ENCODE measurements at regions not wholly inside any gene's neighbourhood (a gene's known extent, or its start where the extent isn't known, plus 50 kb on each side); places are given as distances from the start of the nearest gene placed in this dataset.

- TF ChIP-seq, protein P1, sequence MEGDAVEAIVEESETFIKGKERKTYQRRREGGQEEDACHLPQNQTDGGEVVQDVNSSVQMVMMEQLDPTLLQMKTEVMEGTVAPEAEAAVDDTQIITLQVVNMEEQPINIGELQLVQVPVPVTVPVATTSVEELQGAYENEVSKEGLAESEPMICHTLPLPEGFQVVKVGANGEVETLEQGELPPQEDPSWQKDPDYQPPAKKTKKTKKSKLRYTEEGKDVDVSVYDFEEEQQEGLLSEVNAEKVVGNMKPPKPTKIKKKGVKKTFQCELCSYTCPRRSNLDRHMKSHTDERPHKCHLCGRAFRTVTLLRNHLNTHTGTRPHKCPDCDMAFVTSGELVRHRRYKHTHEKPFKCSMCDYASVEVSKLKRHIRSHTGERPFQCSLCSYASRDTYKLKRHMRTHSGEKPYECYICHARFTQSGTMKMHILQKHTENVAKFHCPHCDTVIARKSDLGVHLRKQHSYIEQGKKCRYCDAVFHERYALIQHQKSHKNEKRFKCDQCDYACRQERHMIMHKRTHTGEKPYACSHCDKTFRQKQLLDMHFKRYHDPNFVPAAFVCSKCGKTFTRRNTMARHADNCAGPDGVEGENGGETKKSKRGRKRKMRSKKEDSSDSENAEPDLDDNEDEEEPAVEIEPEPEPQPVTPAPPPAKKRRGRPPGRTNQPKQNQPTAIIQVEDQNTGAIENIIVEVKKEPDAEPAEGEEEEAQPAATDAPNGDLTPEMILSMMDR (conservative IDR thresholded peaks at IDR 0.05; ENCODE audit: low read depth, low read length) = no peak
- TF ChIP-seq EZH2 (IDR thresholded peaks at IDR 0.05; ENCODE audit: borderline replicate concordance, low read depth, low read length, poor library complexity, severe bottlenecking) = no peak
Measured at GRCh38 chr6:137334094-137334493, 114.9 kb upstream of the IFNGR1 start.
